ENCODE measurements at regions not wholly inside any gene's neighbourhood (a gene's known extent, or its start where the extent isn't known, plus 50 kb on each side); places are given as distances from the start of the nearest gene placed in this dataset.

- H2BK20ac ChIP-seq (ENCODE audit: low read depth, low read length, poor library complexity, severe bottlenecking), result no peak overlapping the region
- peaks cover 0 to 2% of the 10 kb centered on the region in 2 experiments; a peak in 1 of 5 replicates for H3K9me3 Mint-ChIP-seq
Observed at GRCh38 chr4:85246055-85246454, 228.9 kb upstream of the ARHGAP24 start.

More at GRCh38 chr4:85246055-85246454, 228.9 kb upstream of the ARHGAP24 start:
- H4K20me1 ChIP-seq (ENCODE audit: control insufficient read depth, insufficient read depth, insufficient read length), result no peaks in the 10 kb centered on the region
- Mint-ChIP-seq H3K36me3 (ENCODE audit: insufficient read depth in 1 of 3, low read depth in 3 of 3) (no peaks in the 10 kb centered on the region), H3K27me3 (ENCODE audit: low read depth) (no peaks in the 10 kb centered on the region), H3K27ac (no peak overlapping the region), H3K4me3 (no peak overlapping the region), H3K4me1 (peaks cover 3 to 4% of the 10 kb centered on the region in 2 experiments)
- no peak overlapping the region for H2AFZ ChIP-seq (ENCODE audit: low read length)
- no peak overlapping the region for H3K56ac ChIP-seq (ENCODE audit: insufficient read length, low read depth, low read length)
- no peak overlapping the region for H4K5ac ChIP-seq (ENCODE audit: insufficient read length, low read depth, low read length)
- H3K4me1 ChIP-seq (ENCODE audit: insufficient read depth, low read length), result no peaks in the 10 kb centered on the region
- DNase-seq, result no peak
- H3K27ac ChIP-seq (ENCODE audit: insufficient read length, low read depth, low read length), result no peak overlapping the region
- no peak overlapping the region for H2AK5ac ChIP-seq (ENCODE audit: insufficient read length, low read length)
- H4K91ac ChIP-seq (ENCODE audit: insufficient read length, low read depth, low read length), result no peak overlapping the region
- H2BK5ac ChIP-seq (ENCODE audit: insufficient read length, low read length), result no peak overlapping the region
- no peaks in the 10 kb centered on the region for H3K79me2 ChIP-seq (ENCODE audit: insufficient read depth, low read length)
- H4K8ac ChIP-seq (replicated peaks; ENCODE audit: insufficient read length, low read depth, low read length), result no peak overlapping the region
- H3K79me1 ChIP-seq (ENCODE audit: insufficient read depth, low read depth, low read length, poor library complexity, severe bottlenecking), result no peaks in the 10 kb centered on the region
- H3K27me3 ChIP-seq (ENCODE audit: insufficient read depth, low read length), result no peaks in the 10 kb centered on the region
- no peak overlapping the region for H3T11ph ChIP-seq (ENCODE audit: low read length)
- TF ChIP-seq CTCF (conservative IDR thresholded peaks at IDR 0.05), result no peak
- H2BK15ac ChIP-seq (ENCODE audit: low read depth, low read length), result no peak overlapping the region
- H3K23ac ChIP-seq (ENCODE audit: insufficient read length, low read depth, low read length), result no peak overlapping the region
- no peak overlapping the region for H2BK12ac ChIP-seq (ENCODE audit: insufficient read length, low read depth, low read length)
- no peak overlapping the region for H3K4ac ChIP-seq (ENCODE audit: low read depth, low read length)
- H2BK120ac ChIP-seq (ENCODE audit: low read depth, low read length, poor library complexity, severe bottlenecking), result no peak overlapping the region
- WGBS (ENCODE audit: extremely low coverage, insufficient read length, low lambda C conversion rate), result no CpG with 5 or more reads among the region's 21 CpGs
- H3K9ac ChIP-seq (ENCODE audit: extremely low read depth, insufficient read length, low read length), result no peak overlapping the region
- H3K9me3 ChIP-seq (ENCODE audit: control insufficient read depth, low read depth, low read length), result no peaks in the 10 kb centered on the region
- no peak overlapping the region for H3K18ac ChIP-seq (ENCODE audit: insufficient read length, low read depth, low read length)
- H3K14ac ChIP-seq (ENCODE audit: insufficient read depth, low read length), result no peak overlapping the region
- H3K4me2 ChIP-seq (ENCODE audit: insufficient read depth, insufficient read length, low read length), result no peak overlapping the region
- no peaks in the 10 kb centered on the region for H3K23me2 ChIP-seq (ENCODE audit: insufficient read length, low read depth, low read length, poor library complexity, severe bottlenecking)

Data from H9 (cell line).